Endothelial cell of umbilical vein (primary cell): ENCODE measurements at regions not wholly inside any gene's neighbourhood (a gene's known extent, or its start where the extent isn't known, plus 50 kb on each side); places are given as distances from the start of the nearest gene placed in this dataset.

Source experiments
- BruUV-seq: library from RNA; stranded (reverse); fragments of 400-500 nt; replicated peaks from 2 replicates; lab custom pipeline; 2021; lab: Mats Ljungman, UMichigan
- CTCF ChIA-PET: fragments of 300-600, 350-600 bp; sonication (Branson Sonifier 250); formaldehyde crosslinking; loops from one replicate; lab custom pipeline; 2021; ENCODE audit warnings: antibody characterized with exemption, inconsistent platforms; lab: Charles Lee
- POLR2A ChIA-PET: fragments of 300-600, 350-600 bp; sonication (Branson Sonifier 250); formaldehyde crosslinking; loops from one replicate; lab custom pipeline; 2021; ENCODE audit warnings: antibody characterized with exemption, inconsistent platforms; lab: Charles Lee
- DNase-seq: peaks from one replicate; pipeline ENCODE4 v3.0.0-alpha.2; 2011; ENCODE audit warnings: low read depth, low spot score
- FAIRE-seq: peaks from 2 replicates; lab custom pipeline; 2011; peaks lifted over from hg19 to GRCh38; lab: Jason Lieb, UNC
- H2AFZ ChIP-seq: 2 replicates; pipeline ENCODE4 v1.6.0; 2012; ENCODE audit warnings: low read depth, low read length, control low read depth, inconsistent platforms
- H3K27ac ChIP-seq: 2 replicates; pipeline ENCODE4 v1.5.1; 2011; ENCODE audit warnings: low read depth, mild to moderate bottlenecking, control low read depth, low read length, moderate library complexity; ENCODE audit not compliant: insufficient read depth
- H3K27me3 ChIP-seq, 2 experiments: 2 replicates each; pipeline versions ENCODE4 v1.6.0 to v1.6.1; 2011; ENCODE audit warnings: low read length in 2 of 2, mixed read lengths in 1 of 2; ENCODE audit not compliant: control insufficient read depth in 2 of 2, insufficient read depth in 2 of 2
- H3K36me3 ChIP-seq, 2 experiments: 2 replicates in 1 of 2; 3 replicates in 1 of 2; pipeline ENCODE4 v1.5.1; 2011; ENCODE audit warnings: low read length in 2 of 2, mild to moderate bottlenecking in 1 of 2, moderate library complexity in 1 of 2; ENCODE audit not compliant: control insufficient read depth in 2 of 2, insufficient read depth in 2 of 2; ENCODE audit errors: extremely low read depth in 1 of 2
- H3K4me1 ChIP-seq: 3 replicates; pipeline ENCODE4 v1.5.1; 2011; ENCODE audit warnings: mild to moderate bottlenecking, low read length; ENCODE audit not compliant: control insufficient read depth, insufficient read depth; ENCODE audit errors: extremely low read depth
- H3K4me2 ChIP-seq: 2 replicates; pipeline ENCODE4 v1.6.1; 2011; ENCODE audit warnings: low read length, control low read depth, mixed read lengths; ENCODE audit not compliant: insufficient read depth
- H3K4me3 ChIP-seq, 3 experiments: fragments of 200-600 bp in 1 of 3; sonication (generic), shearing (Covaris generic) in 1 of 3; replicated peaks in 1 of 3; 2 replicates each; pipeline ENCODE4 v1.5.1; 2011 to 2016; ENCODE audit warnings: control low read depth in 3 of 3, low read length in 3 of 3, mild to moderate bottlenecking in 2 of 3, inconsistent platforms in 1 of 3, low read depth in 1 of 3, moderate library complexity in 1 of 3; ENCODE audit not compliant: insufficient read depth in 1 of 3
- H3K79me2 ChIP-seq: 2 replicates; pipeline ENCODE4 v1.6.0; 2012; ENCODE audit warnings: low read length, inconsistent platforms; ENCODE audit not compliant: control insufficient read depth, insufficient read depth
- H3K9ac ChIP-seq: replicated peaks from 2 replicates; pipeline ENCODE3; 2011; ENCODE audit warnings: low read length, control low read depth; ENCODE audit not compliant: insufficient read depth; ENCODE audit errors: extremely low read depth
- H3K9me1 ChIP-seq: replicated peaks from 3 replicates; pipeline ENCODE4 v1.6.0; 2011; ENCODE audit warnings: mild to moderate bottlenecking, low read length; ENCODE audit not compliant: control insufficient read depth, insufficient read depth; ENCODE audit errors: extremely low read depth
- H3K9me3 ChIP-seq: replicated peaks from 2 replicates; pipeline ENCODE4 v1.5.1; 2012; ENCODE audit warnings: low read length, inconsistent platforms; ENCODE audit not compliant: control insufficient read depth, insufficient read depth
- H4K20me1 ChIP-seq: replicated peaks from 2 replicates; pipeline ENCODE3; 2011; ENCODE audit warnings: mild to moderate bottlenecking, low read length; ENCODE audit not compliant: control insufficient read depth, insufficient read depth; ENCODE audit errors: extremely low read depth
- EZH2 ChIP-seq: IDR thresholded peaks from 2 replicates; pipeline ENCODE4 v1.6.1; 2012; ENCODE audit warnings: borderline replicate concordance, low read depth, mild to moderate bottlenecking, moderate library complexity, low read length, inconsistent platforms; ENCODE audit not compliant: severe bottlenecking
- FOS ChIP-seq: IDR thresholded peaks from 2 replicates; pipeline ENCODE4 v1.6.1; 2011; ENCODE audit warnings: mild to moderate bottlenecking, low read length, moderate library complexity, borderline replicate concordance; ENCODE audit not compliant: insufficient read depth
- GATA2 ChIP-seq: IDR thresholded peaks from 2 replicates; pipeline ENCODE4 v1.7.0; 2011; ENCODE audit warnings: low read depth, mild to moderate bottlenecking, moderate library complexity, mixed read lengths, low read length; ENCODE audit not compliant: insufficient read length, insufficient read depth
- JUN ChIP-seq: IDR thresholded peaks from 2 replicates; pipeline ENCODE4 v1.6.1; 2011; ENCODE audit warnings: borderline replicate concordance, low read depth; ENCODE audit not compliant: insufficient read length, insufficient read depth
- MYC ChIP-seq: IDR thresholded peaks from one replicate; pipeline ENCODE4 v1.6.1; 2011; ENCODE audit warnings: mild to moderate bottlenecking, low read depth, low read length
- POLR2A ChIP-seq: IDR thresholded peaks from 2 replicates; pipeline ENCODE4 v1.6.1; 2012; ENCODE audit warnings: low read depth, mild to moderate bottlenecking, control low read depth, low read length
- POLR2AphosphoS5 ChIP-seq: IDR thresholded peaks from 2 replicates; pipeline ENCODE4 v1.6.1; 2012; ENCODE audit warnings: low read depth, mild to moderate bottlenecking, control low read depth, low read length, moderate library complexity; ENCODE audit not compliant: insufficient read depth
- dilution Hi-C: fragments of 300-500 bp; cut with MboI; formaldehyde crosslinking; loops from one replicate; pipeline ENCODE4 v1.15.0; 2019; ENCODE audit warnings: low sequenced_read_pairs; ENCODE audit not compliant: extremely low pct_ligation_motif_present
- intact Hi-C: fragments of 100-400 bp; cut with micrococcal nuclease; formaldehyde crosslinking; loops from one replicate; pipeline ENCODE4 v1.10.0; 2022
- TF ChIP-seq, protein P1 (sequence below), 2 donors: IDR thresholded peaks; 1 replicate in 1 of 2; 2 replicates in 1 of 2; pipeline ENCODE4 v1.5.1; 2011; ENCODE audit warnings: low read length in 2 of 2, mild to moderate bottlenecking in 2 of 2, moderate library complexity in 2 of 2, control low read depth in 1 of 2, inconsistent platforms in 1 of 2, low read depth in 1 of 2; ENCODE audit not compliant: insufficient read depth in 1 of 2; ENCODE audit errors: extremely low read depth in 1 of 2
- TF ChIP-seq, protein P2 (sequence below): IDR thresholded peaks from 2 replicates; pipeline ENCODE4 v1.6.1; 2011; ENCODE audit not compliant: insufficient read depth, insufficient read length

DNA sequence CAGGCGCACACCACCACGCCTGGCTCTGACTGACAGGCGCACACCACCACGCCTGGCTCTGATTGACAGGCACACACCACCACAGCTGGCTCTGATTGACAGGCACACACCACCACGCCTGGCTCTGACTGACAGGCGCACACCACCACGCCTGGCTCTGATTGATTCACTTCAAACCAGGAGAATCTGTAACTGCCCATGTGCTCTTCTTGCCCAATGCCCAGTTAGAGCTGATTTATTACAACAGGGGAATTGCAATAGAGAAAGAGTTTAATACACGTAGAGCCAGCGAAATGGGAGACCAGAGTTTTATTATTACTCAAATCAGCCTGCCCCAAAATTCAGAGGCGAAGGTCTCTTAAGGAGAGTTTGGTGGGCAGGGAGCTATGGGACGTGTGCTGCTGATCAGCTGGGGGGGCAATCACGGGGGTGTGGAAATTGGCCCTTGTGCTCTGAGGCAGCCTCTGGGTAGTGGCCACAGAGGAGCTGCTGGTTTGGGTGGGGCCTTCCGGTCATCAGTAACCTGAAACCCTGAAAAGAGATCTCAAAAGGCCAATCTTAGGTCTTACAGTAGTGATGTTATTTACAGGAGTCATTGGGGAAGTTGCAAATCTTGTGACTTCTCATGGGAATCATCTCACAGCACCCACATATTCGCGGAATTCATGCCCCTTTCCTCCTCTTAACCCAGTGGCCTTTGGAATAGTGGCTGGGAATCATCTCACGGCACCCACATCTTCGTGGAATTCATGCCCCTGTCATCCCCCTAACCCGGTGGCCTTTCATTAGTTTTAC lies 63.8 kb upstream of the TFRC start:
- TF ChIP-seq MYC (no peak), GATA2 (no peak), POLR2AphosphoS5 (no peak), POLR2A (no peak), JUN (no peak), EZH2 (no peak), FOS (no peak)
- TF ChIP-seq, protein P1, sequence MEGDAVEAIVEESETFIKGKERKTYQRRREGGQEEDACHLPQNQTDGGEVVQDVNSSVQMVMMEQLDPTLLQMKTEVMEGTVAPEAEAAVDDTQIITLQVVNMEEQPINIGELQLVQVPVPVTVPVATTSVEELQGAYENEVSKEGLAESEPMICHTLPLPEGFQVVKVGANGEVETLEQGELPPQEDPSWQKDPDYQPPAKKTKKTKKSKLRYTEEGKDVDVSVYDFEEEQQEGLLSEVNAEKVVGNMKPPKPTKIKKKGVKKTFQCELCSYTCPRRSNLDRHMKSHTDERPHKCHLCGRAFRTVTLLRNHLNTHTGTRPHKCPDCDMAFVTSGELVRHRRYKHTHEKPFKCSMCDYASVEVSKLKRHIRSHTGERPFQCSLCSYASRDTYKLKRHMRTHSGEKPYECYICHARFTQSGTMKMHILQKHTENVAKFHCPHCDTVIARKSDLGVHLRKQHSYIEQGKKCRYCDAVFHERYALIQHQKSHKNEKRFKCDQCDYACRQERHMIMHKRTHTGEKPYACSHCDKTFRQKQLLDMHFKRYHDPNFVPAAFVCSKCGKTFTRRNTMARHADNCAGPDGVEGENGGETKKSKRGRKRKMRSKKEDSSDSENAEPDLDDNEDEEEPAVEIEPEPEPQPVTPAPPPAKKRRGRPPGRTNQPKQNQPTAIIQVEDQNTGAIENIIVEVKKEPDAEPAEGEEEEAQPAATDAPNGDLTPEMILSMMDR (IDR thresholded peaks at IDR 0.05; ENCODE audit: extremely low read depth in 1 of 2, insufficient read depth in 1 of 2, low read depth in 1 of 2, low read length in 2 of 2) = no peak
- TF ChIP-seq, protein P2, sequence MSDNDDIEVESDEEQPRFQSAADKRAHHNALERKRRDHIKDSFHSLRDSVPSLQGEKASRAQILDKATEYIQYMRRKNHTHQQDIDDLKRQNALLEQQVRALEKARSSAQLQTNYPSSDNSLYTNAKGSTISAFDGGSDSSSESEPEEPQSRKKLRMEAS = no peak
- Histone ChIP-seq H3K4me1 (no peaks in the 10 kb centered on the region), H3K4me3 (no peak overlapping the region), H3K79me2 (no peaks in the 10 kb centered on the region), H3K27me3 (no peaks in the 10 kb centered on the region), H3K9me3 (no peaks in the 10 kb centered on the region), H3K36me3 (no peaks in the 10 kb centered on the region), H3K27ac (no peak overlapping the region), H2AFZ (no peak overlapping the region), H3K9me1 (no peaks in the 10 kb centered on the region), H3K4me2 (no peak overlapping the region), H3K9ac (no peak overlapping the region), H4K20me1 (no peaks in the 10 kb centered on the region)
- POLR2A ChIA-PET = no interaction called here
- dilution Hi-C loops = no loop called here
- CTCF ChIA-PET = interaction anchor here (0.7 to 1.4 kb wide), 3 partner anchors 9 to 72 kb away, joined by 3 read pairs; no protein-coding TSS in a partner anchor
- DNase-seq = no peak
- intact Hi-C loops = no loop called here
- FAIRE-seq = no peak
- BruUV-seq = no TSS peak
